AG04450 (cell line): ENCODE measurements at regions not wholly inside any gene's neighbourhood (a gene's known extent, or its start where the extent isn't known, plus 50 kb on each side); places are given as distances from the start of the nearest gene placed in this dataset.

Experiments
- CTCF ChIA-PET: fragments of 300-600, 350-600 bp; formaldehyde crosslinking; extraction: SDS; loops from one replicate; lab custom pipeline; 2022; ENCODE audit warnings: antibody characterized with exemption, inconsistent platforms; lab: Charles Lee
- POLR2A ChIA-PET: fragments of 350-600 bp; formaldehyde crosslinking; extraction: SDS; loops from one replicate; lab custom pipeline; 2021; ENCODE audit warnings: antibody characterized with exemption, inconsistent platforms; lab: Yijun Ruan, JAX
- DNase-seq: peaks from one replicate; pipeline ENCODE4 v3.0.0-alpha.2; 2011; ENCODE audit warnings: low read depth, low spot score
- H3K27ac ChIP-seq: one replicate; pipeline ENCODE4 v1.5.1; 2012; ENCODE audit warnings: low read depth, low read length, control low read depth
- H3K27me3 ChIP-seq: one replicate; pipeline ENCODE4 v1.6.0; 2012; ENCODE audit warnings: low read length; ENCODE audit not compliant: control insufficient read depth, insufficient read depth
- H3K4me3 ChIP-seq: 2 replicates; pipeline ENCODE4 v1.5.1; 2011; ENCODE audit warnings: mild to moderate bottlenecking, low read depth, low read length, control low read depth
- H3K9me3 ChIP-seq: 2 replicates; pipeline ENCODE4 v1.5.1; 2012; ENCODE audit warnings: low read length; ENCODE audit not compliant: control insufficient read depth, insufficient read depth
- CTCF ChIP-seq: IDR thresholded peaks from 2 replicates; pipeline ENCODE4 v1.5.1; 2011; ENCODE audit warnings: low read depth, low read length, control low read depth, inconsistent platforms

DNA sequence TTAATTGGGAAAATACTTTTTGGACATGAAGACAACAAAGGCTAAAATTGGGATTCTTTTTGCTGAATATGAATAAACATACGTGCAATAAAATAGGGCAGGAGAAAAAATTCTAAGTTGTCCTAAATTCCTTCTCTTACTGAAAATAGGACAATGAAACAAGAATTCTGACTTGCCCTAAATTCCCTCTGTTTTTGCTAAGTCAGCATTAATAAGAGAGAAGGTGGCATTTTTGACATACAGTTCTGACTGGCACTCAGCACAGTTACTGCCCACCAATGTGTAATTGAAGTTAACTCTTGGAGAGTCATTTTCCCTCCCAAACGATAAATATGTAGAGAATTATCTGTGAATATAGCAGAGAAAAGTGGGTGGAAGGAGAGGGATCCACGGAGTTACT is 1021.1 kb upstream of the CDH8 start:
- H3K4me3 ChIP-seq = no peak overlapping the region
- no peaks in the 10 kb centered on the region for H3K27me3 ChIP-seq
- ChIA-PET CTCF (interaction anchor here (0.8 kb wide), 1 partner anchor 46 kb away, joined by 3 read pairs; no protein-coding TSS in a partner anchor), POLR2A (no interaction called here)
- TF ChIP-seq CTCF = no peak
- DNase-seq = no peak
- H3K27ac ChIP-seq = no peak overlapping the region
- peaks cover 8% of the 10 kb centered on the region for H3K9me3 ChIP-seq

DNA sequence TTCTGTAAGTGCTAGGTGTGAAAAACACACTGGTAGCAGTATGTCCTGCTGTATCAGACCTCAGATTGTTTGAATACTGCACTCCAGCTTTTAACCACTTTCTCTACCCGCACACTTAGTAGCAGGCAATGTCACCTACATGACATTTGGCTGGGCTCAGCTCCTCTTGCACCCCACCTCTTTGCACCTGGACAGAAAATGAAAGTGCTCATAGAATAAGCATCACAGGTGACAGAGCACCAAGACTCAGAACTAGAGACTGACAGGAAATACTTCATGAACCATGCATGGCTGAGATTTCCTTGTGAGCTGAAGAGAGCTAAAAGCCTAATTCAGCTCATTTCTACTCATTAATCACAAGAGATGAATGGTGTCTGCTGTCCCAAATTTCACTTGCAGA is 1014.2 kb upstream of the CDH8 start:
- TF ChIP-seq CTCF = no peak
- CTCF ChIA-PET = no interaction called here

GRCh38 chr16:63038397-63039106 is 1002.3 kb upstream of the CDH8 start:
- Histone ChIP-seq H3K4me3 (no peak overlapping the region), H3K9me3 (peaks cover 1% of the 10 kb centered on the region; the same call in 1 of the 2 replicates), H3K27me3 (no peaks in the 10 kb centered on the region), H3K27ac (no peak overlapping the region)
- DNase-seq = no peak
- TF ChIP-seq CTCF = no peak
- ChIA-PET POLR2A (no interaction called here), CTCF (no interaction called here)

More for the DNA sequence above, 1014.2 kb upstream of the CDH8 start:
- peaks cover 8% of the 10 kb centered on the region; the same call in 1 of the 2 replicates for H3K9me3 ChIP-seq
- no peaks in the 10 kb centered on the region for H3K27me3 ChIP-seq
- H3K27ac ChIP-seq = no peak overlapping the region
- no peak overlapping the region for H3K4me3 ChIP-seq
- POLR2A ChIA-PET = no interaction called here
- no peak for DNase-seq

GRCh38 chr16:63037761-63038396 is 1001.6 kb upstream of the CDH8 start:
- CTCF ChIA-PET = no interaction called here
- POLR2A ChIA-PET = no interaction called here
- TF ChIP-seq CTCF = no peak

GRCh38 chr16:63018581-63019223 is 982.5 kb upstream of the CDH8 start:
- Histone ChIP-seq H3K9me3 (no peaks in the 10 kb centered on the region), H3K27me3 (no peaks in the 10 kb centered on the region), H3K4me3 (no peak overlapping the region), H3K27ac (no peak overlapping the region)
- CTCF ChIA-PET = no interaction called here
- TF ChIP-seq CTCF = no peak
- no peak for DNase-seq
- POLR2A ChIA-PET = no interaction called here

More at GRCh38 chr16:63037761-63038396, 1001.6 kb upstream of the CDH8 start:
- no peak for DNase-seq
- Histone ChIP-seq H3K4me3 (no peak overlapping the region), H3K27me3 (no peaks in the 10 kb centered on the region), H3K27ac (no peak overlapping the region), H3K9me3 (peaks cover 5% of the 10 kb centered on the region; the same call in 1 of the 2 replicates)
